ENCODE measurements at regions not wholly inside any gene's neighbourhood (a gene's known extent, or its start where the extent isn't known, plus 50 kb on each side); places are given as distances from the start of the nearest gene placed in this dataset.
A peak's percentile ranks its signal among the peaks of the same experiment; 100 is the strongest.
"Not testable (repeated sequence)": the region's sequence is repeated elsewhere in the genome, so short reads cannot be mapped to it uniquely, and the experiment has no call there.

DNA sequence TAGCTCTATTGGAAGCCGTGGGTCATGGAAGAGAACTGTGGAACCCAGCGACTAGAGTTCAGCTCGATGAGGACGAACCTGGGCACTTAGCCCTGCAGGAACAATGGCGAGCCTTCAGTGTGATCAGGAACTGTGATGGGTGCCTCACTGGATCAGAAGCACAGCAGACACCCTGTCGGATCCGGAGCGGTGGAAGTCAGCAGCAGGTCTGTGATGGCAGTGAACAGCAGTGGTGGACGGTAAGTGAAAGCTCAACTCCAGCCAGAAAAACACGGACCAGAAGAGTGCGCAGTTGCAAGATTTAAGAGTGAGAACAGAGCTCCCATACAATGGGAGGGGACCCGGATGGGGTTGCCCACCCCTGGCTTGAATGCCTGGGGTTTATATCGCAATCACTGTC lies 282.2 kb downstream of the NSUN3 start:
- no peak for DNase-seq

DNA sequence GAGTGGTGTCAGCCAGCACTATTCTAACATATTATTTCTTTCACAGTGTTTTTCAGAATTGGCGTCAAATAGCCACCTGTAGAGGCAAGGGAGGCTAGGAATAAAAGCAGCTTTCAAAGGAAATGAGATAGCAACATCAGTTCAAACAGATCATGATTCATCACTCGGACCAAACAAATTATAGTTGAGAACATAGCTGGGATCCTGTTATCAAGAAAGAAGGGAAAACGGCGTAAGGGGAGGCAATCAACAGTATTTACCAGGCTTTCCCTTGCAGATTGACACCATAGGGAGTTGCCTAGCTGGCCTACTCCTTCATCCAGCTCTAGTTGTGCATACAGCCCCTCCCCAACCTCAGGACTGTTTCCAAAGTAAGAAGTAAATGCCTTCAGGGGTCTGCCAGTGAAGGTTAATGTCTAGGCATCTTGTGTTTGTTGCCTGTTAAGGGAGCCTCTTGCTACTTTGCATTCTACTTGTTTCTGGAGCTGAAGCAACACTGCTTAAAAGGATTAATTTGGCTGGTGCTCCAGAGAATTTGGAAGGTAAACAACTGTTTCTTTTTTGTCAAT lies 286.5 kb downstream of the NSUN3 start:
- no peak for DNase-seq

DNA sequence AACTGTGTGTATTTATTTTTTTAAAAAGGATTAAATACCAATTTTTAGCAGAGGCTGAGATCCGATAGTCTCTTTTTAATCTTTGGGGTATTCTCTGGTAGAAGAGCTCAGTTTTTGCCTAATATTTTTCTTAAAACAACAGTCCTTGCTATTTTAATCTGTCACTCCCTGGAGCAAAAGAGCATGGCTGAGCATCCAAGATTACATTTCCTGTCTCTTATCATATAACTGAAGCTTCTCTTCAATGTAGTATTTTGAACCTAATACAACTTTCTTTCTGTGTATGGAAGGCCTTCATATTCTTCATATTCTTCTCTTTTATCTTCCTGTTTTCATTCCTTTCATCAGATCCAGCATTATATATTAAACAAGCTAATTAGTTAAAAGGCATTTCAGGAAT lies 293.7 kb downstream of the NSUN3 start:
- no peak for DNase-seq

DNA sequence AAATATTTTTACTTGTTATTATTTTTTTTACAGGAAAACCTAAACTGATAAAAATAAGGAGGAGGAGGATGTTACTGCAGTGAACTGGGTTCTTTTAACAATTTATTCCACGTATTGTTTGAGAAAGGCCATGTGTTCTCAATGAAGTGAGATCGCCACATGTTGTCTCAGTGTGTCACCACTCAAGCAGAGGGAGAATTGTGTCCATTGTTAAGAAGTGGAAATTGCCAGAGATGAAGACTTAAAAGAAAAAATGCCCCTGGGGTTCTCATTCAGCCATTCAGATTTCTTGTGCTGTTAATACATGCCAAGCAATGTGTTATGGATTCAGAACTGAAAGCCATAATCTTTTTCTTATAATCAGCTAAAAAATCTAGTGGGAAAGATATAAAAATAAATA lies 297.1 kb downstream of the NSUN3 start:
- DNase-seq: no peak

DNA sequence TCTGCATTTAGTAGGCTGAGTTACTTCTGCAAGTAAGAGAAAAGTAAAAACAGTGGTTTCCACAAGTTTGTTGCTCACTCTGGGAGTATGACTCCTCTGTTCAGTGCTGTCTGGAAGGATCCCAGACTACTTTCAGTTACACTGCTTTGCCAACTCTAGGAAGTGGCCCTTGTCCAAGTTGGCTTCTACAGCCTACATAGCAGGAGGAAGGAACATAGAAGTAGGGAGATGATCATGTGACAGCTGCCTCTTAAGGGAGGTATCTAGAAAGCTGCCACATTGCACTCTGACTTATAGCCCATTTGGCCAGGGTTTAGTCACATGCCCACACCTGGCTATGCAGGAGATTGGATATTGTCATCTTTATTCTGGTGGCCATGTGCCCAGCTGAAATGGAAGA lies 298.1 kb downstream of the NSUN3 start:
- no peak for DNase-seq

DNA sequence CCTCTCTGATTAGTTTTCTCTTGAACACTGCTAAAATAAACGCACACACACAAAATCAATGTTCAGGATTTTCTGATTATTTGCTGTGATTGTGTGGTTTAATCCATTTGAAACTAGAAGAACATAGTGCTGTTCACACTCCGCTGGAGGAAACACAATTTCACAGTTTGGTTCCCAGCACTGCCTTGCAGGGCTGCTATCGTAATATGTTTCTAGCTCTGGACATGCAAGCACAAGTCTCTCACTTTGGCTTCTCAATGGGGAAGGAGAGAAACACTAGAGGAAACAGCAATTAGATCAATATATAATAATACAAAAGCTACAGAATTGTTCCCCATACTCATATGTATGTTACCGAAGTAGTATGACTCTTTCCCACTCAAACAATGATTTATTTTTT lies 299.5 kb downstream of the NSUN3 start:
- no peak for DNase-seq

DNA sequence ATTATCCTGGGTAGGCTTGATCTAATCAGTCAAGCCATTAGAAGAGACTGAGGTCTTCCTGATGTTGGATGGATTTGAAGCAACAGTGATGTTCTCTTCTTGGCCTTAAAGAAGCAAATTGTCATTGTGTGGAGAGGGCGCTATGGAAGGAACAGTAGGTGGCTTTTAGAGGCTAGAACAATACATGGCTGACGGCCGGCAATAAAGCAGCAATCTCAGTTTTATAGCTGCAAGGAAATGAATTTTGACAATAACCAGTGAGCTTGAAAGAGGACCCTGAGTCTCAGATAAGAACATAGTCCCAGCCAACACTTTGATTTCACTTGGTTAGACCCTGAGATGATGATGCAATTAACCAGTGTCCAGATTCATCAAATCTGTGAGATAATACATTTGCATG lies 302.1 kb downstream of the NSUN3 start:
- DNase-seq: no peak

DNA sequence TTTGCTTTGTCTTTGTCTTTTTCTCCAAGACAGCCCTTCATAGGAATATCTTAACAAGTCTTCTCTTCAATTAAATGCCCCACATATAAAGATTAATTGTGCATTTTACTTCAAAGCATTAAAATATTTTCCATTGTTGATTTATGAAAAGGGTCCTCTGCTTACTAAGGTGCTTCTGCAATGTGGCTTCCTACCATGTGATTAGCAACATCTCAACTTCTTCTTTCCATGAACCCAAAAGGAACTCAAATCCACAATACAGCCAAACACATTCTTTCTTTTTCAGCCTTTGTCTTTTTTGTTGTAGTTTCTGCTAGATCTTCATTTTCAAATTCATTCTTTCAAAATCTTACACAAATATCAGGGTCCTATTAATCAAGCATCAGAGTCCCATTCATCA lies 309.2 kb downstream of the NSUN3 start:
- no peak for DNase-seq

DNA sequence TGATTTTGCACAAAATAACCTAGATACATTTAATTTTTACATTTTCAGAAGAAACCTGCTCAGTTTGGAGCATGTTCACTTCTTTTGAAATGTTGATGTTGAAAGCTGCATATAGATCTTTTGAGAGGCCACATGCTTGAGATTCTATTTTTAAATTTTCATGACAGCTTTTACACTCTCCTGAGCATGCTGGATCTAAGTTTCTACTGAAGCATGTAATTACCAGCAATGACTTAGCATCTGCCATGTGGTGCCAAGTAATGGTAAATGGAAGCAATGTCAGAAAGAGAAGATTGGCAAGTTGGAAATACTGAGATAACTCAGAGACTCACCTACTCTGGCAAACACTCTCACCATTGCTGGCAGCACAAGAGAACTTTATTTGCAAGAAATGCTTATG lies 310.6 kb downstream of the NSUN3 start:
- DNase-seq: no peak

DNA sequence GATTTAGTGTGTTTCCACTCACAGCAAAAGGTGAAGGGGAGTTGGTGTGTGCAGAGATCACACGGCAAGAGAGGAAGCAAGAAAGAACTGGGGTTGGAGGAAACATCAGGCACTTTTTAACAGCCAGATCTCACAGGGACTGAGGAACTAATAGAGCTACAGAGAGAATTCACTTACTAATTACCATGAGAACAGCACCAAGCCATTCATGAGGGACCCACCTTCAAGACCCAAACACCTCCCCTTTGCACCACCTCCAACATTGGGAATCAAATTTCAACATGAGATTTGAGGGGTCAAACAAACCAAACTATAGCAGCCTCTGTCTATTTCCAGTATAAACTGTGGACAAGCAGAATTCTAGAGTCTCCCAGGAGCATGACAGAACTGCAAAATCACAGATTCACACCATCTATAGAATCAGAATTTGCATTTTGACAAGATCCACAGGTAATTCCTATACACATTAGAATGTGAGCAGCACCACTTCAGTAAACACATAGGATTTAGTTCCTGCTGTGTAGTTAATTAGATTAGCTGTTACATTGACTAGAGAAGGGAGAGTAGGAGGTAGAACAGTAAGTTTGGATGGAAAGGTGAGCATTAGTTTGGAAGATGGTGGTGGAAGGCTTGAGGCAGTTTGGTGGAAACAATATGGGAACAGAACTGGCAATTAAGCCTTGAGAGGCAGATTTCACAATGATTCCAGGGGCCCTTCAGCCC lies 311.7 kb downstream of the NSUN3 start:
- DNase-seq: no peak

DNA sequence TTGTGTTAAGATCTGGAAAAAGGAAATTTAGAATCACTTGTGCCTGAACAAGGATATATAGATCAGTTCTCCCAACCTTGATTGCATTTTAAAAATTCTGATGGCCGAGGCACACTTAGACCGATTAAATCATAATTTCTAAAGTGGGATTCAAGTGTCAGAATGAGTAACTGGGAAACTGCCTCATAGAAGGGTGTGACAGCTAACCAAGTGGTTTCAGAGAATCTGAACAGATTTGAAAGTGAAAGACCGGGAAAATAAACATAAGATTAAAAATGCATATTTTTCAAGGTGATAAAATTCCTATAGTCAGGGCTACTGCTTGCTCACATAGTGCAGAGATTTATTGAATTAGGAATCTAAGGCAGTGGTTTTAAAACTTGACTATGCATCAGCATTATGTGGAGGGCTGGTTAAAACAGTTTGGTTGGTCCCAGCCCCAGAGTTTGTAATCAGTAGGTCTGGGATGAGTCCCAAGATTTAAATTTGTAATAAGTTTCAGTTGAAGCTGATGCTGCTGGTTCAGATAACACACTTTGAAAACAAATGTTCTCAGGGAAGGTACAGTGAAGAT lies 314.3 kb downstream of the NSUN3 start:
- DNase-seq: not testable (repeated sequence)

DNA sequence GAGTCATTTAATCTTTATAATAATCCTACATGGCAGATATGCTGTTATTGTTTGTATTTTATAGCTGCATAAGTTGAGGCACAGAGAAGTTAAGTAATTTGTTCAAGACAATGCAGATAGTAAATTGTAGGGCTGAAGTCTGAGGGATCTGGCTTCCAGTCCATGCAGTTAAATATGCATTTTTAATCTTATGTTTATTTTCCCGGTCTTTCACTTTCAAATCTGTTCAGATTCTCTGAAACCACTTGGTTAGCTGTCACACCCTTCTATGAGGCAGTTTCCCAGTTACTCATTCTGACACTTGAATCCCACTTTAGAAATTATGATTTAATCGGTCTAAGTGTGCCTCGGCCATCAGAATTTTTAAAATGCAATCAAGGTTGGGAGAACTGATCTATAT lies 315.0 kb downstream of the NSUN3 start:
- not testable (repeated sequence) for DNase-seq

DNA sequence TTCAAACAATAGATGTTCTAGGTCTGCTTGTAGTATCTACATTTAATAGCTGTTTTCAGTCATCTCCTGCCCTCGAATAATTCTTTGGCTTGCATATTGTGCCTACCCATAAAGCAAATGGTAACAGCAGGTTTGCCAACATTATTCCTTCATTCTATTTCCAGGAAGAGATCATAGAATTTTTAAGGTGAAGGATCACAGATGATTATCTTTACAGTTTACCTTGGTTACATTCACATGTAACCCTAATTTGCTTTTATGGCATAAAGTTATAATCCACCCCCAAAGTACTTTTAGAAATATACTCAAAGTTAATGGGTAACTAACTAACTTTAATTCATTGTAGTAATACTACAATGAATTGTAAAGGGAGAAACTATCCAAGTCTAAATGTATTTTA lies 315.5 kb downstream of the NSUN3 start:
- DNase-seq: no peak

DNA sequence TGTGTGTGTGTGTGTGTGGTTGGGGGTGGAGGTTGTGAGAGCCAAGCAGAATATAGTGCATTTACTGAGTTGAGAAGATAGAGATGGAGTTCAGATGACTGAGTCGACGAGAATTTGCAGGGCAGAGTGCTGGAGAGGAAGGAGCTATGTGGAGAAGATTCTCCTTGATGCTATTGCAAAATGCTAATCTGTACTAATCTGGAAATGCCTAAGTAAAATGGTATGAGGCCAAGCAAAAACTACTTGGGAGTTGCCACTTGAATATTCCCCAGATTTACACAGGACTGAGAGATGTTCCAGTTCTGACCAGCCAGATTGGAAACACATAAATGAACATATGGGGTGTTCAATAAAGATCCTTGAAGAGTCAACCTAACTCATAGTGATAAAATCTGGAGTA lies 316.4 kb downstream of the NSUN3 start:
- DNase-seq: no peak

DNA sequence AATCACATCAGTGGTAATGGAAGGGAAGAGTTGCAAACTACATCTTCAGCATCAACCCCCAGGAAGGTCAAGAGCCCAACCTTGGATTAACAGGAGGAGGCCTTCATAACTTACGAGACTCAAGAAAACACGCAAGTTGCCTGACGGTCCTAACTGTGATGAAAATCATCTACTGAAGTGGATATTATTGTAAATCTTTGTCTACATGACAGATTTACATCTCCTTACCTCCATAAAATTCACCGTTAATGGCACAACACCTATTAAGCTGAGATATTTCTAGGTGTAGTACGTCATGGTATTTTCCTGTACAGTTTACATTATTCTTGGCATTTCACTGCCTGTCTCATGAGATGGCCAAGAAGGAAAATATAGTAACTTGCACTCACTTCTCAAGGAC lies 332.0 kb downstream of the NSUN3 start:
- DNase-seq: no peak

DNA sequence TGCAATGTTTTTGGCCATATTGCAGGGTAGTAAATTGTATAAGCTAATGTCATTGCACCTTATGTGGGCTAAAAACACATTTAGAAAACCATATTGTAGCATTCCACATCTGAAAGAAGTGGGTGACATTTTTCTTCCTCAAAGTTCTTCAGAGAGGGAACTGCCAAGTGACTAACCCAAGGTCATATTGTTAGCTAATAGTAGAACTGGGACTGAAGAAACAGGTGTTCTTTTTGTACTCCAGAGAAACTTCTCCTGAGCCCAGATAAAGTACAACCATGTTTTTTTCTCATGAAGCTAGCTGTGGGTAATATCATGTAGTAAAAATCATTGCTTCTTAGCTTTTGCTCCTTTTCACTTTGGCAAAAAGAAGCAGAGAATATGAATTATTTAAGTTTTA lies 333.0 kb downstream of the NSUN3 start:
- no peak for DNase-seq

DNA sequence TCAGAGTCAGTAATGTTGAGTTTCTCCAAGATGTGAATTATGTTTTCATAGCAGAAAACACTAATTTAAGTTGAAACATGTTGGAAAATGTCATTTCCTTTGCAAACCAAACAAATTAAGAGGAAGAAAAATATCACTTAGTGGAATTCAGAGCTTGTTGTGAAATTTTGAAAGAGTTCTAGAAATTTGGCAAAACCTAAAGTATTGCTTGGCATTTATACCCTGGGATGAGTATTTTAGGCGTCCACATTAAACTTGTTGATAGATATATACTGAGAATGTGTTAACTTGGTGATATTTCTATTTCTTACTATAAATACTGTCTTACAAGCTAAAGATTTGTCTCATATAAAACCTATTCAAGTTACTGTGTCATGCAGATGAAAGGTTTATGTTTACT lies 335.2 kb downstream of the NSUN3 start:
- no peak for DNase-seq

DNA sequence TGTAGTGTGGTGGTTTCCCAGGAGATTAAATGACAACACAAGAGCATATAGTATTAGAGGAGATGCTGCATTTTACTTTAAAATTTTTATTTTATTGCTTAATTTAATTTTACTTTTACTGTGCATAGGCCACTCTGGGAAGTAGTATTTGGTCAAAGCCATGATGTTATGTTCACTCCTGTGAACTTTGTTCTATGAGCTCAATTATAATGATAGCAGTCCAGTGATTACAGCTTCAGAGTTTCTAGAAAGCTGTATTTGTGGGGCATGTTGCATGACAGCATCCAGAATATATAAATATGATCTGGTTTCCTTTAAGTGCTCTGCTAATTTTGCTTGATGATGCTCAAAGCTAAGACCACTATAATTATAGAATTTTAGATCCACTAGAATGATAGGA lies 338.6 kb downstream of the NSUN3 start:
- no peak for DNase-seq

DNA sequence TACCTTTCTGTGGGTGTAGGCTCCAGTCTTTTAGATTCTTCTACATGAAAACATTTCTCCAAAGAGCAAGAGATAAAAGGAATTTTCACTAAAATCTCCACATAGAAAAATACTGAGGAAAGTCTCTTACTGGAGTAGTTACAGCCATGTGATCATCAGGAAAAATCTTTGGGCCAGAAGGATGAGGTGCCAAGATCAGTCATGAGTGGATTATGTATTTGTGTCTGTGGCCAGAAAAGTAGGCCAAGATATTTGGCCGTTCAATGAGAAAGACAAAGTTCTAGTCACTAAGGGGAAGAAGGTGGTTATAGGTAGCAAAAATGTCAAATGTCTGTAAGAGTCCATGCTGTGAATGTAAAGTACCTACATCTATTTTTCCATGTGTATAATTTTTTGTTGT lies 339.3 kb downstream of the NSUN3 start:
- DNase-seq: no peak

DNA sequence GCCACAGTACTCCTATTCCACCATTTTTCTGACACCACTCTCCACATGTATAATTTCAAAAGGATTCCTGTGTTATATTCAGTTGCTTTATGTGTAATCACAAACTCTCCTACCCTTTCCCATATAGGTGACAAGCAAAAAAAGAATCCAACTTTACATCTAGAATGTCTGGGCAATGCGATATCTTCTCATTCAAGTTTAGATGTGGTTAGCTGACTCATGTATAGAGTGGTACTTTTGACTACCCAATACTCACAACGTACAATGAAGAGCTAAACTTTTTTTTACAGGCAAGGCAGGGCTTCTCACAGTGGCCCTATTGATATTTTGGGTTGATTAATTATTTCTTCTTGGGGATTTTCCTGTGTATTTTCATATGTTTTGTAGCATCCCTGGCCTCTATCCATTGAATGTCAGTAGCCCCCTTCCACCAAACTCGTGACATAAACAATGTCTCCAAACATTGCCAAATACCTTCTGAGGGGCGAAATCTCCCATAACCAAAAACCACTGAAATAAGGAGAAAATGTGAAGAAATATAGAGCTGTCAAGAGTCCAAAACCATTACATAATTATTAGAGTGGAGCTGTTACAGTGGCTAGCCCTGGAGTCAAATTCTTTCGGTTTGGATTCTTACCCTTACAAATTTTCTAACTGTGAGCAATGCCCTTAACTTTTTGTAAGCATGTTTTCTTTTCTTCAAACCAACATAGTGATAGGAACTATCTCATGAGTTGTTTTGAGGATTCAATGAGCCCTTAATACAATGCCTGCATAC lies 342.6 kb downstream of the NSUN3 start:
- peak; percentile 58 for DNase-seq

DNA sequence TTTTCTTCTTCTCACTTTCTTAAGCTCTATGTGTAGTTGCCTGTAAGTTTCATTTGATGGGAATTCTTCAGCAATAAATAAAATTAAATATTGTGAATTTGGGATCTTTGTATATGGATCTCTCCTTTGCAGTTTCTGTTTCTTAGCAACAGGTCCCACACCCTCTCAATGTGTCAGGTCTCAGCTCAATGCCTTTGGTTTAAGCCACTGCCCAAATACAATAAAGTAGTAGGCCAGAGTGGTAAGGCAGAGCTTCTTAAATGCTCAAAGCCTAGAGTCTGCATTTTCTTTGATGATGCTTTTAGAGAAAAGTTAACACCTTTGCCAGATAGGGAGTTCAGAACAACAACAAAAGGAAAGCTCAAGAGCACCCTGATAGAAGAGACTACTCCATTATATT lies 343.7 kb downstream of the NSUN3 start:
- DNase-seq: no peak

DNA sequence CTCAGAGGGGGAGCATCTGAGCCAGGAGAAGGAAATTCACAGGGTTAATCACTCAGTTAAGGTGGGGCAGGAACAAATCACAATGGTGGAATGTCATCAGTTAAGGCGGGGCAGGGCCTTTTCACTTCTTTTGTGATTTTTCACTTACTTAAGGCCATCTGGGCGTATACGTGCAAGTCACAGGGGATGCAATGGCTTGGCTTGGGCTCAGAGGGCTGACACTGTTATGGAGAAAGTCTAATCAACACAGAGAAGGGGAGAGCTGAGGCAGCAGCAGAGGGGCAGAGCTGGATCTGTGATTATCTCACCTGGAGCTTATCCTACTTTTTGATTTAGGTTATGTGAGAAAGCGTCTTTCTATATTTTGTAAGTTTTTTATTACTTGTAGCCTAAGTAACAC lies 350.1 kb downstream of the NSUN3 start:
- not testable (repeated sequence) for DNase-seq

DNA sequence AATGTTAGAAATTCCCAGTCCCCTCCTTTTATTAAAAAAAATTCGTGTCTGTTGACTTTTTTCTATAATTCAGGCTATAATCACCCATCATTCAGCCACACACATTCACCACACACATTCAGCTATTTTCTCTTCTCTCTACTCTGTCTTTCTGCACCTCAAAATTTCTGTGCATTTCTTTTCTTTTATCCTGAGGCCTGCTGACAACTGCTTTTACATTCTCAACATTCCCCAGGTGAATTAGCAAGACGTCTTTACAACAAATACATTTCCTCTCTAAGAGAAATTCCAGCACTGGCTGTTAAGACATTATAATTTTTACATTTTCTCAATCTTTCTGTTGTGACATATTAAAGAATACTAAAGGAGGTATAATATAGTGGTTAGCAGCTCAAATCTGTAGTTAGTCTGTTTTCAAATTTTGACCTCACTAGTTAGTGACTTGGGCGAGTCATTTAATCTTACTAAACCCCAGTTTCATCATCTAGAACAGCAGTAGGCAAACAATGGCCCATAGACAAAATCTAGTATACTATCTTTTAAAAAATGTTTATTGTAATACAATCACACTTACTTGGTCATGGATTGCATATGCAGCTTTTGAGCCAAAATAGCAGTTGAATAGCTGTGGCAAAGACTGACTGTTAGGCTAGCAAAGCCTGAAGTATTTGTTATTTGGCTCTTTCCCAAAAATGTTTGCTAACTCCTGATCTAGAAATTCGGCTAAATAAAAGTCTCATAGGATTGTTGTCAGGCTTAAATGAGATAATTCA lies 350.7 kb downstream of the NSUN3 start:
- peak; percentile 51 for DNase-seq

Measured in EL (cell line).